ENCODE measurements at regions not wholly inside any gene's neighbourhood (a gene's known extent, or its start where the extent isn't known, plus 50 kb on each side); places are given as distances from the start of the nearest gene placed in this dataset.

DNA sequence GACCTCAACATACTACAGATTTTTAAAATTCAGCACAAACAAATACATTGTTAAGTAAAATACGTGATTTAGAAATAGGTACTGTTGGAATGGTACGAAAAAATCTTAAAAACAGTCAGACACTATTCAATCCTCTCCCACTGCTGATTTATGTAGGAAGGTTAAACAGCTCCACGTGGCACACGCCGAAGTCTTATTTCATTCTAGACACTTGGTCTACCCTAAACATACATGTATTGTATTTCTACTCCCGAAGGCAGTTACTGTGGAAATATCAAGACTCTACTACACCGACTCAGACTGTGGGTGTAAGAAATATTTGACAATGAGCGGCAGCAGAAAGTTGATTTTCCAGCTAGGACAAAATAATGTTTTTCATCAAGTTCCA is 130.6 kb downstream of the MPP7 start:
- TF ChIP-seq LEF1 (IDR thresholded peaks at IDR 0.05; ENCODE audit: borderline replicate concordance) (no peak), ZNF384 (IDR thresholded peaks at IDR 0.05) (no peak), SUZ12 (IDR thresholded peaks at IDR 0.05) (no peak), TARDBP (IDR thresholded peaks at IDR 0.05) (no peak), BHLHE40 (IDR thresholded peaks at IDR 0.05; ENCODE audit: borderline replicate concordance) (no peak), ELF4 (IDR thresholded peaks at IDR 0.05) (no peak), FOXA1 (IDR thresholded peaks at IDR 0.05) (no peak), HDGF (IDR thresholded peaks at IDR 0.05; ENCODE audit: borderline replicate concordance) (no peak), ARNT (IDR thresholded peaks at IDR 0.05) (no peak), CTBP1 (IDR thresholded peaks at IDR 0.05; ENCODE audit: borderline replicate concordance) (no peak)
- no peak for DNase-seq (ENCODE audit: extremely low spot score)
- POLR2A ChIA-PET: no interaction called here
- CTCF ChIA-PET: interaction anchor here (1.0 kb wide), 1 partner anchor 221 kb away, joined by 3 read pairs; no protein-coding TSS in a partner anchor

DNA sequence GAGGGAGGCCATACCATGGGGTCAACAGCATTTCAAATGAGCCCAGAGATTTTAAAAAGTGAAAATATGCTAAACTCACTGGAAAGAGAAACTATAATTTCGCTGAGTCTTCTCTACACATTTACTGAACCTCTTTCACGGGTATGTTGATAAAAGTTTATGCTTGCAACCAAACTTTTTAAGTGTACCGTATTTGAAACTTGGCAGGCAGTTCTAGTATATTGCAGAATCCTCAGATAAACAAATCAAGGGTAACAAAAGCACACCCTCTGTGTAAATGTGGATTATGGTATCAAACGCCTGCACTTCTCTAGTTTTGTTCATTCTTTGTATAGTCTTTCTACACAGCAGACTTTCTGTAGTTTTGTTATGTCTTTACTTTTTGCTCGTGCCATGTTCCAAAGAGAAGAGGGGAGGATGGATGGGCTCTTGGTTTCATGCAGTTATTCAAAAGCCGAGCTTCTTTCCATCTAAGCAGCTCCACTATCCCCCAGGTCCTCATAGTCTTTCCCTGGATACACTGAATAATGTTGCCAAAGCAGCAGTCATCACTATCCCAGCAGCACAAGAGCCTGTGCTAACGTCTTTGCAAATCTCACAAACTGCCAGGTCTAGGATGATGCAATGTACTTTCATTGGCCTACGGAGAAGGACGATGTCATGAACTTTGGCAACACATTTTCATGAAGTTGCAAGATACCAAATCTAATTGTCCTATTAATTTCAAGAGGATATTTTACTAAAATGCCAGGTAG is 131.2 kb downstream of the MPP7 start:
- CTCF ChIA-PET: interaction anchor here (1.0 kb wide), 1 partner anchor 222 kb away, joined by 3 read pairs; no protein-coding TSS in a partner anchor
- peak; percentile 11 for DNase-seq (ENCODE audit: extremely low spot score)
- POLR2A ChIA-PET: no interaction called here
- TF ChIP-seq, protein P1, sequence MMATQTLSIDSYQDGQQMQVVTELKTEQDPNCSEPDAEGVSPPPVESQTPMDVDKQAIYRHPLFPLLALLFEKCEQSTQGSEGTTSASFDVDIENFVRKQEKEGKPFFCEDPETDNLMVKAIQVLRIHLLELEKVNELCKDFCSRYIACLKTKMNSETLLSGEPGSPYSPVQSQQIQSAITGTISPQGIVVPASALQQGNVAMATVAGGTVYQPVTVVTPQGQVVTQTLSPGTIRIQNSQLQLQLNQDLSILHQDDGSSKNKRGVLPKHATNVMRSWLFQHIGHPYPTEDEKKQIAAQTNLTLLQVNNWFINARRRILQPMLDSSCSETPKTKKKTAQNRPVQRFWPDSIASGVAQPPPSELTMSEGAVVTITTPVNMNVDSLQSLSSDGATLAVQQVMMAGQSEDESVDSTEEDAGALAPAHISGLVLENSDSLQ (IDR thresholded peaks at IDR 0.05): no peak
- TF ChIP-seq NFRKB (IDR thresholded peaks at IDR 0.05): no peak
- no peak for TF ChIP-seq LEF1 (IDR thresholded peaks at IDR 0.05; ENCODE audit: borderline replicate concordance)
- no peak for TF ChIP-seq SUZ12 (IDR thresholded peaks at IDR 0.05)
- TF ChIP-seq FOXK2 (IDR thresholded peaks at IDR 0.05): no peak
- TF ChIP-seq HDGF (IDR thresholded peaks at IDR 0.05; ENCODE audit: borderline replicate concordance): no peak
- no peak for TF ChIP-seq ARNT (IDR thresholded peaks at IDR 0.05)
- TF ChIP-seq L3MBTL2 (conservative IDR thresholded peaks at IDR 0.05): no peak
- no peak for TF ChIP-seq CTBP1 (IDR thresholded peaks at IDR 0.05; ENCODE audit: borderline replicate concordance)
- no peak for TF ChIP-seq FOXA1 (IDR thresholded peaks at IDR 0.05)
- no peak for TF ChIP-seq FOXM1 (IDR thresholded peaks at IDR 0.05; ENCODE audit: borderline replicate concordance)
- no peak for TF ChIP-seq ELF4 (IDR thresholded peaks at IDR 0.05)
- TF ChIP-seq SP1 (IDR thresholded peaks at IDR 0.05): no peak
- TF ChIP-seq TARDBP (IDR thresholded peaks at IDR 0.05): no peak

GRCh38 chr10:28169525-28169924 is 133.3 kb downstream of the MPP7 start:
- CTCF ChIA-PET: no interaction called here
- POLR2A ChIA-PET: no interaction called here
- TF ChIP-seq, protein P1 (IDR thresholded peaks at IDR 0.05): no peak
- TF ChIP-seq ELF4 (IDR thresholded peaks at IDR 0.05): no peak
- TF ChIP-seq BHLHE40 (IDR thresholded peaks at IDR 0.05; ENCODE audit: borderline replicate concordance): no peak
- TF ChIP-seq L3MBTL2 (conservative IDR thresholded peaks at IDR 0.05): no peak
- TF ChIP-seq LEF1 (IDR thresholded peaks at IDR 0.05; ENCODE audit: borderline replicate concordance): no peak
- TF ChIP-seq ARNT (IDR thresholded peaks at IDR 0.05): no peak
- TF ChIP-seq SP1 (IDR thresholded peaks at IDR 0.05): no peak
- TF ChIP-seq FOXK2 (IDR thresholded peaks at IDR 0.05): no peak
- TF ChIP-seq CTBP1 (IDR thresholded peaks at IDR 0.05; ENCODE audit: borderline replicate concordance): no peak
- TF ChIP-seq NFRKB (IDR thresholded peaks at IDR 0.05): no peak
- TF ChIP-seq HDGF (IDR thresholded peaks at IDR 0.05; ENCODE audit: borderline replicate concordance): no peak
- no peak for TF ChIP-seq TARDBP (IDR thresholded peaks at IDR 0.05)
- no peak for TF ChIP-seq ZNF384 (IDR thresholded peaks at IDR 0.05)
- TF ChIP-seq SUZ12 (IDR thresholded peaks at IDR 0.05): no peak
- DNase-seq (ENCODE audit: extremely low spot score): no peak

DNA sequence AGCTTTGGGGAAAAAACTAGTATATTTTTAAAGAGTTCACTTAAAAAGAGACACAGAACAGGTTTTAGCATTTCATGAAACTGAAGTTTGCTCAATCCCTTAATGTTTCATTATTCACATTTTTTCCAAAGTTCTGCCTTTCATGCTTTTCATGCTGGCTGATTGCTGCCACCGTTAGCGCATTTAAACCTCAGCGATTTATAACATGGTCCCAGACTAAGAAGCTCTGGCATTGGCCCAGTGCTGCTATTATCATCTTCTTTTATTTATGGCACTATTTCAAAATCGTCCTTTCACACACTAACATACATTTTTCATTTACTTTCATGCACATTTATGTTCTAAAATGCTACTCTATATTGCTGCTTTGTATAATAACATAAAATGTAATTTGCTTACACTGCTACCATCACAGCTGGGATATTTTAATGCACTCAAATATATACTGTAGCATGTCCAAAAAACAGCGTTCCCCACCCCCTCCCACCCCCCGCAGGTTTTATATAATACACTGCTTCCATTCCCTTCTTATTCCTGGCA is 141.9 kb downstream of the MPP7 start:
- POLR2A ChIA-PET: no interaction called here
- no peak for TF ChIP-seq BHLHE40 (IDR thresholded peaks at IDR 0.05; ENCODE audit: borderline replicate concordance)
- TF ChIP-seq FOXM1 (IDR thresholded peaks at IDR 0.05; ENCODE audit: borderline replicate concordance): no peak
- TF ChIP-seq TARDBP (IDR thresholded peaks at IDR 0.05): no peak
- no peak for TF ChIP-seq SUZ12 (IDR thresholded peaks at IDR 0.05)
- TF ChIP-seq, protein P1 (IDR thresholded peaks at IDR 0.05): no peak
- no peak for TF ChIP-seq ZNF384 (IDR thresholded peaks at IDR 0.05)
- TF ChIP-seq ELF4 (IDR thresholded peaks at IDR 0.05): no peak
- no peak for TF ChIP-seq ARNT (IDR thresholded peaks at IDR 0.05)
- CTCF ChIA-PET: interaction anchor here (0.8 kb wide), 1 partner anchor 81 kb away, joined by 3 read pairs; no protein-coding TSS in a partner anchor
- no peak for DNase-seq (ENCODE audit: extremely low spot score)

DNA sequence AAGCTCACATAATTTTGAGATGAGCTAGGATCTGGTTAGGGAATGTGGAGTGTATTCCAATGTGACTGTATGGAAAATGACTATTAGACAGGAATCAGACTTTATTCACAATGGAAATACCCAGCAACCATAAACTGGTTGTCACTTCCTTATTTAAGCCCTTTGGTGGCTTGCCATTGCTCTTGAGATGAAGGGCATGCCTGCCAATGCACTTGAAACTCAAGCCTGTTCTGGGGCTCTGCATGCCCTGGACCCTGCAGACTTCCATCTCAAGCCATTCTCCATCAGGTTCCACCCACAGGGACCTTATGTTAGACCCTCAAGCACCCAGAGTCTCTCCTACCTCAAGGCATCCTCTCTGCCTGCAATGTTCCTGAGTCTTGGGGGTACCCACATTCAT is 145.5 kb downstream of the MPP7 start:
- no peak for TF ChIP-seq ARNT (IDR thresholded peaks at IDR 0.05)
- TF ChIP-seq FOXM1 (IDR thresholded peaks at IDR 0.05; ENCODE audit: borderline replicate concordance): no peak
- TF ChIP-seq HDGF (IDR thresholded peaks at IDR 0.05; ENCODE audit: borderline replicate concordance): no peak
- TF ChIP-seq NFRKB (IDR thresholded peaks at IDR 0.05): no peak
- TF ChIP-seq, protein P1 (IDR thresholded peaks at IDR 0.05): no peak
- TF ChIP-seq LEF1 (IDR thresholded peaks at IDR 0.05; ENCODE audit: borderline replicate concordance): no peak
- TF ChIP-seq TARDBP (IDR thresholded peaks at IDR 0.05): no peak
- no peak for TF ChIP-seq ELF4 (IDR thresholded peaks at IDR 0.05)
- no peak for TF ChIP-seq ZNF384 (IDR thresholded peaks at IDR 0.05)
- TF ChIP-seq BHLHE40 (IDR thresholded peaks at IDR 0.05; ENCODE audit: borderline replicate concordance): no peak
- no peak for TF ChIP-seq CTBP1 (IDR thresholded peaks at IDR 0.05; ENCODE audit: borderline replicate concordance)
- no peak for TF ChIP-seq FOXA1 (IDR thresholded peaks at IDR 0.05)
- ChIA-PET CTCF (no interaction called here), POLR2A (no interaction called here)
- DNase-seq (ENCODE audit: extremely low spot score): no peak

All from HEK293T (cell line).